ENCODE measurements at regions not wholly inside any gene's neighbourhood (a gene's known extent, or its start where the extent isn't known, plus 50 kb on each side); places are given as distances from the start of the nearest gene placed in this dataset.
"Not testable (repeated sequence)": the region's sequence is repeated elsewhere in the genome, so short reads cannot be mapped to it uniquely, and the experiment has no call there.

- H2AFZ ChIP-seq (ENCODE audit: low read length, unreplicated experiment): no peak overlapping the region
- H3K79me2 ChIP-seq (ENCODE audit: control insufficient read depth, insufficient read depth, low read length, unreplicated experiment): no peaks in the 10 kb centered on the region
- no peaks in the 10 kb centered on the region for H3K36me3 ChIP-seq (ENCODE audit: insufficient read depth, low read length)
- H3K4me3 ChIP-seq (ENCODE audit: low read depth, low read length): no peak overlapping the region
- no peaks in the 10 kb centered on the region for H3K4me1 ChIP-seq (ENCODE audit: control insufficient read depth, insufficient read depth, low read length, unreplicated experiment)
- H3K27ac ChIP-seq (ENCODE audit: low read depth, low read length): no peak overlapping the region
- H3K27me3 ChIP-seq (ENCODE audit: insufficient read depth, low read length): no peaks in the 10 kb centered on the region
These were observed 278.6 kb upstream of the HS6ST1 start for GRCh38 chr2:128597121-128597762.

DNA sequence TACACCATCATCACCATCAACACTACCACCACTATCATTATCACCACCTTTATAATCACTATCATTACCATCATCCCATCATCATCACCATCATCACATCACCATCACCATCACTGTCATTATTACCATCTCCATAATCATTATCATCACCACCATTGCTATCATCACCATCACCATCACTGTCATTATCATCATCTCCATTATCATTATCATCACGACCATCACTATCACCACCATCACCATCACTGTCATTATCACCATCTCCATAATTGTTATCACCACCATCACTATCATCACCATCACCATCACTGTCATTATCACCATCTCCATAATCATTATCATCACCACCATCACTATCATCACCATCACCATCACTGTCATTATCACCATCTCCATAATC, 279.6 kb upstream of the HS6ST1 start:
- H3K27me3 ChIP-seq (ENCODE audit: insufficient read depth, low read length); H3K4me3 ChIP-seq (ENCODE audit: low read depth, low read length); H2AFZ ChIP-seq (ENCODE audit: low read length, unreplicated experiment); H3K36me3 ChIP-seq (ENCODE audit: insufficient read depth, low read length); H3K27ac ChIP-seq (ENCODE audit: low read depth, low read length); H3K79me2 ChIP-seq (ENCODE audit: control insufficient read depth, insufficient read depth, low read length, unreplicated experiment); H3K4me1 ChIP-seq (ENCODE audit: control insufficient read depth, insufficient read depth, low read length, unreplicated experiment): not testable (repeated sequence)

DNA sequence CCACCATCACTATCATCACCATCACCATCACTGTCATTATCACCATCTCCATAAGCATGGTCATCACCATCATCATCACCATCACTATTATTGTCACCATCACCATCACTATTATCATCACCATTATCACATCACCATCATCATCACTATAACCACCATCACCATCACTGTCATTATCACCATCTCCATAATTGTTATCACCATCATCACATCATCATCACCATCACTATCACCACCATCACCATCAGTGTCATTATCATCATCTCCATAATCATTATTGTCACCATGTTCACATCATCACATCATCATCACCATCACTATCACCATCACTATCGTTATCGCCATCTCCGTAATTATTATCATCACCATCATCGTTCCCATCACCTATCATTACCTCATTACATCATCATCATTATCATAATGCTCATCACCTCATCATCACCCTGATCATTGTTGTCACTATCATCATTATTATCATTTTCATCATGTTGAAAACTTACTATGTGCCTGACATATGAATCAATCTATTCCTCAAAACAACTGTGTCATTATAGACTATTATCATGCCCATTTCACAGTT, 280.3 kb upstream of the HS6ST1 start:
- Histone ChIP-seq H3K79me2 (ENCODE audit: control insufficient read depth, insufficient read depth, low read length, unreplicated experiment) (no peaks in the 10 kb centered on the region), H3K36me3 (ENCODE audit: insufficient read depth, low read length) (no peaks in the 10 kb centered on the region), H3K4me3 (ENCODE audit: low read depth, low read length) (no peak overlapping the region), H2AFZ (ENCODE audit: low read length, unreplicated experiment) (no peak overlapping the region), H3K4me1 (ENCODE audit: control insufficient read depth, insufficient read depth, low read length, unreplicated experiment) (no peaks in the 10 kb centered on the region), H3K27ac (ENCODE audit: low read depth, low read length) (no peak overlapping the region), H3K27me3 (ENCODE audit: insufficient read depth, low read length) (no peaks in the 10 kb centered on the region)

DNA sequence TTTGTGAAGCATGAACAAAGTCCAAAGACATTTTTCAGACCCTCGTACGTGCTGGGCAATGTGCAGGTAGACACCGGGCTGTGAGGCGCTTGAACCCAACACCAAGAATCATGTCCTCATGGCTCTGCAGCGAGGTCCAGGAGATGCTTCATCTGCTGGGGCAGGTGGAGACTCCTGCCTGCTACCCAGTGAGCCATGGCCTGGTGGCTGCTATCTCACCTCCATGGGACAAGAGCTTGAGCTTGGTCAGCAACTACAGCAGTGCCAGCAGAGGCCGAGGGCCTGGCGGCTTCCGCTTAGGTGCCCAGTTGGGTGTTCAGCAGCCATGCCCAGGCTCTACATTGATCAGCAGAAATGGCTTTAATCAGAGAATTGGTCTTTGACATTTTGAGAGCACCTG, 281.0 kb upstream of the HS6ST1 start:
- H3K27ac ChIP-seq (ENCODE audit: low read depth, low read length): no peak overlapping the region
- no peaks in the 10 kb centered on the region for H3K79me2 ChIP-seq (ENCODE audit: control insufficient read depth, insufficient read depth, low read length, unreplicated experiment)
- no peak overlapping the region for H3K4me3 ChIP-seq (ENCODE audit: low read depth, low read length)
- H2AFZ ChIP-seq (ENCODE audit: low read length, unreplicated experiment): no peak overlapping the region
- H3K36me3 ChIP-seq (ENCODE audit: insufficient read depth, low read length): no peaks in the 10 kb centered on the region
- no peaks in the 10 kb centered on the region for H3K27me3 ChIP-seq (ENCODE audit: insufficient read depth, low read length)
- no peaks in the 10 kb centered on the region for H3K4me1 ChIP-seq (ENCODE audit: control insufficient read depth, insufficient read depth, low read length, unreplicated experiment)

- no peak overlapping the region for H2AFZ ChIP-seq (ENCODE audit: low read length, unreplicated experiment)
- no peak overlapping the region for H3K4me3 ChIP-seq (ENCODE audit: low read depth, low read length)
- H3K79me2 ChIP-seq (ENCODE audit: control insufficient read depth, insufficient read depth, low read length, unreplicated experiment): no peaks in the 10 kb centered on the region
- H3K27ac ChIP-seq (ENCODE audit: low read depth, low read length): no peak overlapping the region
- no peaks in the 10 kb centered on the region for H3K36me3 ChIP-seq (ENCODE audit: insufficient read depth, low read length)
- no peaks in the 10 kb centered on the region for H3K27me3 ChIP-seq (ENCODE audit: insufficient read depth, low read length)
- no peaks in the 10 kb centered on the region for H3K4me1 ChIP-seq (ENCODE audit: control insufficient read depth, insufficient read depth, low read length, unreplicated experiment)
These were observed 282.1 kb upstream of the HS6ST1 start for GRCh38 chr2:128600581-128601297.

- H3K4me1 ChIP-seq (ENCODE audit: control insufficient read depth, insufficient read depth, low read length, unreplicated experiment): no peaks in the 10 kb centered on the region
- H3K27me3 ChIP-seq (ENCODE audit: insufficient read depth, low read length): no peaks in the 10 kb centered on the region
- H3K79me2 ChIP-seq (ENCODE audit: control insufficient read depth, insufficient read depth, low read length, unreplicated experiment): no peaks in the 10 kb centered on the region
- H2AFZ ChIP-seq (ENCODE audit: low read length, unreplicated experiment): no peak overlapping the region
- no peaks in the 10 kb centered on the region for H3K36me3 ChIP-seq (ENCODE audit: insufficient read depth, low read length)
- H3K4me3 ChIP-seq (ENCODE audit: low read depth, low read length): no peak overlapping the region
- no peak overlapping the region for H3K27ac ChIP-seq (ENCODE audit: low read depth, low read length)
These were observed 282.8 kb upstream of the HS6ST1 start for GRCh38 chr2:128601298-128602037.

DNA sequence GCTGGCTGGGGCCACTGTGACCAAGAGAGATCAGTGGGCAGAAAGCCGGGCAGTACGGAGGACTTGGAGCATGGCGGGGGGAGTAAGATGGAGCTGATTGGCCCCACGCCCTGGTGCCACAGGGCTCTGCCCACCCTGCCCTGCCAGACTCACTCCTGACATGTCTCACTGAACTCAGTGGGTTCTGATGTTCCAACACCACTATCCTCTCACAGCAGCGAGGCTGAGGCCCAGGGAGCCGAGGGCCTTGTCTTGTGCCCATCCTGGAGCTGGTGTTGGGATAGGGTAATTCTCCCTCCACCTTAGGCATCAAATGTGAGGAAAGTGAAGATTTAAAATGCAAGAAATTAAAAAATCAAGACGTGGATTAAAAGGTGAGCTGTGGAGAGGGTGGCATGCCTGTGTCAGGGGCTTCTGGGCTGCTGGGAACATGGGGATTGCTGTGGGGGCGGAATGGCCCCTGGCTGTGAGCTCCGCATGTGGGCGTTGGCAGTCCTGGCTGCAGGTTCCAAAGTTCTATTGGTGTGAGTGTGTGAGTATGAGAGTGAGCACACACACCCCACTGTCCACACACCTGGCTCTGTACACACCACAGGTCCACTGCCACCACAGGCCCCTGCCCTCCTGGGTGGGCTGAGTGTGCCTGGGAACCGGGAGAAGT, 283.5 kb upstream of the HS6ST1 start:
- H3K36me3 ChIP-seq (ENCODE audit: insufficient read depth, low read length): no peaks in the 10 kb centered on the region
- no peak overlapping the region for H3K27ac ChIP-seq (ENCODE audit: low read depth, low read length)
- no peaks in the 10 kb centered on the region for H3K4me1 ChIP-seq (ENCODE audit: control insufficient read depth, insufficient read depth, low read length, unreplicated experiment)
- no peak overlapping the region for H3K4me3 ChIP-seq (ENCODE audit: low read depth, low read length)
- H3K27me3 ChIP-seq (ENCODE audit: insufficient read depth, low read length): no peaks in the 10 kb centered on the region
- H2AFZ ChIP-seq (ENCODE audit: low read length, unreplicated experiment): no peak overlapping the region
- no peaks in the 10 kb centered on the region for H3K79me2 ChIP-seq (ENCODE audit: control insufficient read depth, insufficient read depth, low read length, unreplicated experiment)

DNA sequence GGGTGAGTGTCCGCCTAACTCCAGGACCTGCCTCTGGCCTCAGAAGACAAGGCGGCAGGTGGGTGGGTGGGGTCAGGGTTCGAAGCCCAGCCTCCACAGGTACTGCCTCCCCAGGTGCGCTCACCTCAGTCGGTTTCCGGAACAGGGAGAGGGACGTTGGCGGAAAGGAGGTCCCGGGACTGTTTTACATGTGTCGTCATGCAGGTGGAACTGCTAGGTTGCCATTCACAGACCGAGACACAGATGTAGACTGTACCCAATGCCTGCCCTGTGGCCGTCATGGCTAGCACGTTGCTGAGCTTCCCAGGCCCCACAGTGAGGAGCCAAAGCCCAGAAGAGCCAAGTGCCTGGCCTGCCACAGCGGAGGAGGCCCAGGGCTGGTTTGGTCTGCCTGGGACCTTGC, 284.0 kb upstream of the HS6ST1 start:
- Histone ChIP-seq H2AFZ (ENCODE audit: low read length, unreplicated experiment) (no peak overlapping the region), H3K79me2 (ENCODE audit: control insufficient read depth, insufficient read depth, low read length, unreplicated experiment) (no peaks in the 10 kb centered on the region), H3K4me1 (ENCODE audit: control insufficient read depth, insufficient read depth, low read length, unreplicated experiment) (no peaks in the 10 kb centered on the region), H3K4me3 (ENCODE audit: low read depth, low read length) (no peak overlapping the region), H3K27ac (ENCODE audit: low read depth, low read length) (no peak overlapping the region), H3K36me3 (ENCODE audit: insufficient read depth, low read length) (no peaks in the 10 kb centered on the region), H3K27me3 (ENCODE audit: insufficient read depth, low read length) (no peaks in the 10 kb centered on the region)

DNA sequence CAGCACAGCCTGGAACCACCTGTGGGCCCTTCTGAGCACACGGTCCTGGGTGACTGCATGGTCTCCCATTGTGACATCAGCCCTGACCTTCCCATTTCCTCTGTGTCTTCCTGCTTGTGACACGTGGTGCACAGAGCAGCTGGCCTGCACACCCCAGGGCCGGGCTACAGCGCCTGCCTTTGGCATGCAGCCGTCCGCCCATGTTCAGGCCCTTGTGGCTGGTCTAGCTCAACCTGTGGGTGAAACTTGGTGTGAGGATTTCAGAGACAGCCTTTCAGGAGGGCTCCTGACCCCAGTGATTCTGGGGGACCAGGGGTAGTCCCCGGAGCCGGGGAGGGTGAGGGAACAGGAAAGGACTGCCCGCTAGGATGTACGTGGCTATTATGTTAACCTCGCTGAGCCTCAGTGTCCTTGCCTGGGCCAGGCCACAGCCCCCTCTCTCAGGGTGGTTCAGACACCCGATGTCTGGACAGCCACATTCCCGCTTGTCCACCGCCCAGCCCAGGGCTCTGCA, 284.8 kb upstream of the HS6ST1 start:
- H3K79me2 ChIP-seq (ENCODE audit: control insufficient read depth, insufficient read depth, low read length, unreplicated experiment): no peaks in the 10 kb centered on the region
- H2AFZ ChIP-seq (ENCODE audit: low read length, unreplicated experiment): no peak overlapping the region
- H3K27me3 ChIP-seq (ENCODE audit: insufficient read depth, low read length): no peaks in the 10 kb centered on the region
- H3K4me1 ChIP-seq (ENCODE audit: control insufficient read depth, insufficient read depth, low read length, unreplicated experiment): no peaks in the 10 kb centered on the region
- no peaks in the 10 kb centered on the region for H3K36me3 ChIP-seq (ENCODE audit: insufficient read depth, low read length)
- H3K4me3 ChIP-seq (ENCODE audit: low read depth, low read length): no peak overlapping the region
- no peak overlapping the region for H3K27ac ChIP-seq (ENCODE audit: low read depth, low read length)

GRCh38 chr2:128604045-128604444, 285.4 kb upstream of the HS6ST1 start:
- no peaks in the 10 kb centered on the region for H3K27me3 ChIP-seq (ENCODE audit: insufficient read depth, low read length)
- no peaks in the 10 kb centered on the region for H3K36me3 ChIP-seq (ENCODE audit: insufficient read depth, low read length)
- no peak overlapping the region for H2AFZ ChIP-seq (ENCODE audit: low read length, unreplicated experiment)
- H3K4me1 ChIP-seq (ENCODE audit: control insufficient read depth, insufficient read depth, low read length, unreplicated experiment): no peaks in the 10 kb centered on the region
- no peaks in the 10 kb centered on the region for H3K79me2 ChIP-seq (ENCODE audit: control insufficient read depth, insufficient read depth, low read length, unreplicated experiment)
- H3K27ac ChIP-seq (ENCODE audit: low read depth, low read length): no peak overlapping the region
- H3K4me3 ChIP-seq (ENCODE audit: low read depth, low read length): no peak overlapping the region
